ENCODE measurements at regions not wholly inside any gene's neighbourhood (a gene's known extent, or its start where the extent isn't known, plus 50 kb on each side); places are given as distances from the start of the nearest gene placed in this dataset.
"Not testable (repeated sequence)": the region's sequence is repeated elsewhere in the genome, so short reads cannot be mapped to it uniquely, and the experiment has no call there.

GRCh38 chr17:33950061-33950460 lies 305.0 kb upstream of the CCL2 start:
- DNase-seq: no peak

- DNase-seq: no peak
Observed at GRCh38 chr17:33952425-33952824, 302.7 kb upstream of the CCL2 start.

DNA sequence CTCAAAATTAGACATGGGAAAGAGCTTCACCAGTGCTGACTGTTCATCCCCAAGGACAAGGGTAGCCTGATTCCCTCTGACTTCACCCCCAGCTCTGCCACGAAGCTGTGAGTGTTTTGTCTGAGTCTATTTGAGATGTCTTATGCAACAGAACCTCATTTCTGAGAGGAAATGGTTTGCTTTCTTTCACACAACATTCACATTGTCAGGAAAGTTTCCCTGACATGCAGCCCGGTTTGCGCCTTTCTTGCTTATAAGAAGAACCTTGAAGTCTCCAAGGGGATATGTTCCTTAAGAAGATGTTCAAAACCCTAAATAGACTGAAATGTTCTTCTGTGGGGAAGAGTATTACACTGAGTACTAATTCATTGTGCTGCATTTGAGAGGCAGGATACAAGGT lies 300.5 kb upstream of the CCL2 start:
- no peak for DNase-seq

GRCh38 chr17:33955461-33955860 lies 299.6 kb upstream of the CCL2 start:
- DNase-seq: no peak

DNA sequence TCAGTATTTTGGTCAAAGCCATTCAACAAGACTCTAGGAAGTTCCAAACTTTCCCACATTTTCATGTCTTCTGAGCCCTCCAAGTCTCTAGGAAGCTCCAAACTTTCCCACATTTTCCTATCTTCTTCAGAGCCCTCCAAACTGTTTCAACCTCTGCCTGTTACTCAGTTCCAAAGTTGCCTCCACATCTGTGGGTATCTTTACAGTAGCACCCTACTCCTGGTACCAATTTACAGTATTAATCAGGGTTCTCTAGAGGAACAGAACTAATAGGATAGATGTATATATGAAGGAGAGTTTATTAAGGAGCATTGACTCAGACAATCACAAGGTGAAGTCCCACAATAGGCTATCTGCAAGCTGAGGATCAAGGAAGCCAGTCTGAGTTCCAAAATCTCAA lies 296.0 kb upstream of the CCL2 start:
- DNase-seq: not testable (repeated sequence)

- DNase-seq: no peak
Observed at GRCh38 chr17:33962857-33963655, 292.0 kb upstream of the CCL2 start.

DNA sequence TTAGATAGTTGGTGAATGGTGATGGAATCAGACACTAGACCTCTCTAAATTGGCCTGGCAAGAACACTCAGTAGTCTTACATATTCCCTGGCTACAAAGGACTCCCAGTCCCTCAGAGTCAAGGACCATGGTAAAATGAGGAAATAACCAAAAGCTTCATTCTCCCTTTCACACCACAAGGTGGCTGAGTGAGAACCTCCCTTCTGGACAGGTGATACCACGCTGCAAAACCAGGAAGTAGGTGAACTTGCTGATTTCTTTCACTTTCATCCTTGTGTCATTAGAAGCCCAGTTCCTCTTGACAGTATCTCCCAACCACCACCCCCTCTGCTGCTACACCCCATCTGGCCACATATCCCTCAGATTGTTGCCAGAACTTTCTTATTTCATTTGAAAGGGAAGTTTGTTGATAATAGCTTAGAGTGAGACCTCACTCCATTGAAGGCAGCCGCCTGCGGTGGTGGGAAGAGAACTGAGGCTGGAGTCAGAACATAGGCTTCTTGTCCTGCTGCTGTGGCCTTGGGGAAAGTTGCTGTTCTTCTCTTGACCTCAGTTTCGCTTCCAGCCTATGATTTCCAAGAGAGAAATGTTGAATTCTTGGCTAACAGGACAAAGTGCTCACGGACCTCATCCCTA lies 290.6 kb upstream of the CCL2 start:
- no peak for DNase-seq

DNA sequence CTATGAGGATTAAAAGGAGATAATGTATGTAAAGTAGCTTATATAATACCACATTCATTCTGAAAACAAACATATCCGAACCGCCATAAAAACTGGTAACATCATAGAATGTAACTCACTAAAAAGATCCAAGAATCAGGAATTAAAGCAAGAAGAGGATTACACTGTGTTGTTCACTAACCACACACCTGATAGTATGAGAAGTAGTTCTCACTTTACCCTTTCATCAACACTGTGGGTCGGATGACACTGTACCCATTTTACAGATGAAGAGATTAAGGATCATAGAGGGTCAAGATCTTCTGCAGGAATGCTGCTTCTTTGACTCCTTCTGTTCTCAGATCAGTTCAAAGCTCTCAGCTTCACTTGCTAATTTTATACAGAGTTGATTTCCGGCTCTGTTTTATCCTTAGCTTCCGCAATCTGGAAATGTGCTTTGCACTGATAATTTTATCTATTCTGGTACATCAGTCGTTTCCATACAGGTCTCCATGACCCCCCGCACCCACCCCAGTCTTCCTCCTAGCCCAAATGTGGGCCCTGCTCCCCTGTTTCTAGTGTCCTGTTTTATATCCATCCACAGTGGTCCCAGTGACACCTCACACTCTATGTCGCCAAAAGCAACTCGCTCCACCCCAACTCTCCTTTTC lies 288.6 kb upstream of the CCL2 start:
- DNase-seq: no peak

DNA sequence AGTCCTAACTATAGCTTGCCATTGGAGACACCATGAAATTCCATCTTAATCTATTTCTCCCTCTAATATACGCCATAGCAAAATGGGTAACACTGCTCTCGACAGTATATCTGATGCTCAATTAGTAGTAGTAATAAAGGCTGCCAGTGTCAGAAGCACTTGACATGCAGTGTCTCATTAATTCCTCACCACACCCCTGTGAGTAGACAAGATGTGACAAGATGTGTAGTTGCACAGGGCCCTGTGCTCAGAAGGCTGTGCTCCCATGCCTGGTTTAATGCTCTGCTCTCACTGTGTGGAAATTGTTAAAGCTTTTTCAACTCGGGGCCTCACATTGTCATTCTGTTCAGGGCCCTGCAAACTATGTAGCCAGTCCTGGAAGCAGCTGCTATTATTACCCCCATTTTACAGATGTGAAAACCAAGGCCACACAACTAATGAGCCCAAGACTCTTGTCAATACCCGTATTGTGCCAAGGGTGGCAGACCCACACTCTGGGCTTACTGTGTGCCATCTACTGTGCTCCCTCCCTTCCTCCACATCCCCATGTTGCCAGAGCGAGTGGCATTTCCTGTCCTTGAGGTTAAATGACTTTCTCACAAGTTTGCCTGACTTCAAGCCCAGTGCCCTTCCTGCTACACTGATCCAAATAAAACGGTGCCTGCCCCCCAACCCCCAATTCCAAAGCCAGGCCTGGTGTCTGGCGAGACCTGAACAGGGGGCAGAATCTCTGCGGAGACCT lies 287.3 kb upstream of the CCL2 start:
- DNase-seq: no peak

- DNase-seq: no peak
Observed at GRCh38 chr17:33968350-33969044, 286.6 kb upstream of the CCL2 start.

DNA sequence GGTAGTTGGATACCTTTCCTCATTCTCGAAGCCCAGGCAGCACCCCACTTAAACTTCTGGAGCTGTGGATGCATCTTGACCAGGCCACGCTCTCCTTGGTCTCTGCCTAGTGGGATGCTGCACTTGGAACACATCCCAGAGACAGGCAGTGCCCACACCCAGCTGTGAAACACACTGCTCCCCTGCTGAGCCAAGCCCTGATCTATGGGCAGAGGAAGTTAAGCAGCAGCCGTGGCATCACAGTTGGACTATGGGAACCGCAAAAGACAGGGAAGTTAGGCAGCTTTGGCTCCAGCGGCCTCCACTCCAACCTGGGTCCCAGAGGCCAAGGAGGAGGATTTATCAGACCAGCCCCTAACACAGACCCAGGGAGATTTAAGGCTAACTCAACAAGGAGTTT lies 284.8 kb upstream of the CCL2 start:
- DNase-seq: no peak

GRCh38 chr17:33972763-33973162 lies 282.3 kb upstream of the CCL2 start:
- DNase-seq: no peak

- DNase-seq: no peak
Observed at GRCh38 chr17:33973491-33973890, 281.6 kb upstream of the CCL2 start.

- no peak for DNase-seq
Observed at GRCh38 chr17:33974276-33974675, 280.8 kb upstream of the CCL2 start.

- DNase-seq: no peak
Observed at GRCh38 chr17:33976831-33977230, 278.3 kb upstream of the CCL2 start.

DNA sequence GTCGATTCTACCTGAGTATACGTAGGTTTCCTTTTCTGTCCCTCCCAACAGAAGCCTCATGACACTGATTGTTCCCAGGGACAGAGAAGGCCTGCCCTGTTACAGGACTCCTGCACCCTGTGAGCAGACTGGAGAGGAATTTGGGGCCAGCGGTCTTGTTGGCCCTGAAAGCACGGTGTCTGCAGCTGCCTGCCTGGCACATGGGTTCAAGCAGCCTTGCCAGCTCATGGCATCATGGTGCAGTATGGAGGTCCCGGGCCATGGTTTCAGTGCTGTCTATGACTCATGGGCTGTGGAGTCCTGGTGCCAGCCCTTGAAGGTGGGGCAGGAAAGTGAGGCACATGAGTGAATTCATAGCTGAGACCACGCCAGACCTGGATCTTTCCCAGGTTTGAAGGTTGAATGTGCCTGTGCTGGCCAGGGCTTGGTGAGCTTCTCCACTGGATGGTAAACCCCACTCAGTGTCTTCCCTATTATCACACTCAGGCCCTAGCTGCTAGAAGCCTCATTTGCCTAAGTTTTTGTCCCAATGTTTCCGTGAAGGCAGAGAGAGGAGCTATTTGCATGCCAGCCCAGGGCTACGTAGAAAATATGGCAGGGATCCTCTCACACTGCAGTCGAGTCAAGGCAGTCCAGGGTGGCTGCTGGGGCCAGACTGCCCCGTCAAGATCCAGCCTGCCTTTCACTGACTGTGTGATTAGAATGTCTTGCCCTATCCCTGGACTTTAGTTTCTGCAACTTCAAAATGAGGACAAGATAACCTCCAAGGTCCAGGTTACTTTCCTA lies 277.2 kb upstream of the CCL2 start:
- DNase-seq: no peak

GRCh38 chr17:33978889-33979288 lies 276.2 kb upstream of the CCL2 start:
- no peak for DNase-seq

DNA sequence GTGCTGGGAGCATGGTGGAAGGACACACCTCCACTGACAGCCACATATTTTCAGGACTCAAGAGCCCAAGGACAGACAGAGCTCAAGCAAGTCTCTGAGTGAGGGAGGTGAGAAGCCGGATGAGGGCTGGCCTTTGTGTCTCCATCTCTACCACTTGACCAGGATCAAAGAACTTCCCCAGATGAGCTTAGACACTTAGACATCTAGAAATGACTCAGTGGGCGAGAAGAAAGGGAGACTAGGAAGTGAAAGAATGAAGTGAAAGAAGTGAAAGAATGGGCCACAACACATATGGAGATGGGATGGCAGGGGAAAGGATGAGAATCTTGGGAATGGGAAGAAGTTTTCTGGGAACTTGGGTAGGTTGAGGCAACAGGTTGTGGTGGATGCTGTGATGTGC lies 274.9 kb upstream of the CCL2 start:
- no peak for DNase-seq

GRCh38 chr17:33981711-33982601 lies 273.1 kb upstream of the CCL2 start:
- DNase-seq: peak; percentile 68

GRCh38 chr17:33982909-33983308 lies 272.2 kb upstream of the CCL2 start:
- no peak for DNase-seq

Data from NCI-H187 treated with DMSO at 0.1 percent for 48 hours (cell line).